ENCODE measurements at regions not wholly inside any gene's neighbourhood (a gene's known extent, or its start where the extent isn't known, plus 50 kb on each side); places are given as distances from the start of the nearest gene placed in this dataset.

- no peaks in the 10 kb centered on the region for H3K4me1 ChIP-seq
- no peaks in the 10 kb centered on the region for H3K9me3 ChIP-seq
- H3K4me3 ChIP-seq, result no peak overlapping the region
- H3K36me3 ChIP-seq (ENCODE audit: low read depth, missing control alignments), result no peaks in the 10 kb centered on the region
- peak; percentile 78 for DNase-seq
- WGBS, 2 donors, result 56 to 71% methylated on average over 5 of the region's 5 CpGs
- H3K27ac ChIP-seq, result no peak overlapping the region
- TF ChIP-seq CTCF (IDR thresholded peaks at IDR 0.05) (peak in 2 of 3 experiments; percentile 12 to 55), POLR2A (IDR thresholded peaks at IDR 0.05) (no peak)
- no peaks in the 10 kb centered on the region for H3K27me3 ChIP-seq
- intact Hi-C loops (cut with DNase I; ENCODE audit: low total_unique reads), result no loop called here
Measured at GRCh38 chr17:22507823-22508222, 815.5 kb downstream of the KCNJ18 start.

- WGBS, 2 donors, result 61 to 79% methylated on average over 7 of the region's 7 CpGs
- H3K27me3 ChIP-seq, result no peaks in the 10 kb centered on the region
- no peak overlapping the region for H3K4me3 ChIP-seq
- no peak for DNase-seq
- intact Hi-C loops (cut with DNase I; ENCODE audit: low total_unique reads), result no loop called here
- H3K4me1 ChIP-seq, result no peaks in the 10 kb centered on the region
- TF ChIP-seq CTCF (IDR thresholded peaks at IDR 0.05) (no peak), POLR2A (IDR thresholded peaks at IDR 0.05) (no peak)
- no peaks in the 10 kb centered on the region for H3K36me3 ChIP-seq (ENCODE audit: low read depth, missing control alignments)
- H3K9me3 ChIP-seq, result no peaks in the 10 kb centered on the region
- no peak overlapping the region for H3K27ac ChIP-seq
Measured at GRCh38 chr17:22510504-22510903, 818.2 kb downstream of the KCNJ18 start.

GRCh38 chr17:22511431-22511830, 819.1 kb downstream of the KCNJ18 start:
- H3K36me3 ChIP-seq (ENCODE audit: low read depth, missing control alignments), result no peaks in the 10 kb centered on the region
- no peaks in the 10 kb centered on the region for H3K27me3 ChIP-seq
- H3K4me3 ChIP-seq, result no peak overlapping the region
- WGBS, 2 donors, result 60 to 89% methylated on average over 1 of the region's 1 CpG
- DNase-seq, result no peak
- intact Hi-C loops (cut with DNase I; ENCODE audit: low total_unique reads), result no loop called here
- H3K9me3 ChIP-seq, result no peaks in the 10 kb centered on the region
- H3K27ac ChIP-seq, result no peak overlapping the region
- no peak for TF ChIP-seq POLR2A (IDR thresholded peaks at IDR 0.05)
- TF ChIP-seq CTCF (IDR thresholded peaks at IDR 0.05), result no peak
- H3K4me1 ChIP-seq, result no peaks in the 10 kb centered on the region

GRCh38 chr17:22512057-22512456, 819.7 kb downstream of the KCNJ18 start:
- intact Hi-C loops (cut with DNase I; ENCODE audit: low total_unique reads), result no loop called here
- no peak for DNase-seq
- WGBS, 2 donors, result 61 to 62% methylated on average over 3 of the region's 3 CpGs
- Histone ChIP-seq H3K36me3 (ENCODE audit: low read depth, missing control alignments) (no peaks in the 10 kb centered on the region), H3K27ac (no peak overlapping the region), H3K9me3 (no peaks in the 10 kb centered on the region), H3K4me3 (no peak overlapping the region), H3K4me1 (no peaks in the 10 kb centered on the region), H3K27me3 (no peaks in the 10 kb centered on the region)
- TF ChIP-seq POLR2A (IDR thresholded peaks at IDR 0.05) (no peak), CTCF (IDR thresholded peaks at IDR 0.05) (no peak)

- H3K36me3 ChIP-seq (ENCODE audit: low read depth, missing control alignments), result no peaks in the 10 kb centered on the region
- no peaks in the 10 kb centered on the region for H3K9me3 ChIP-seq
- H3K27me3 ChIP-seq, result no peaks in the 10 kb centered on the region
- intact Hi-C loops (cut with DNase I; ENCODE audit: low total_unique reads), result no loop called here
- no peak overlapping the region for H3K4me3 ChIP-seq
- no peaks in the 10 kb centered on the region for H3K4me1 ChIP-seq
- WGBS, 2 donors, result 82 to 88% methylated on average over 5 to 6 of the region's 6 CpGs
- no peak overlapping the region for H3K27ac ChIP-seq
- DNase-seq, result no peak
- TF ChIP-seq CTCF (IDR thresholded peaks at IDR 0.05) (no peak), POLR2A (IDR thresholded peaks at IDR 0.05) (no peak)
Measured at GRCh38 chr17:22512506-22512905, 820.2 kb downstream of the KCNJ18 start.

Measured in testis (tissue), 2 donors.